Activated CD8-positive, alpha-beta memory T cell treated with anti-CD3 and anti-CD28 coated beads, Interleukin-2, amount 10 ng/mL, durations not matched to agents 7 days and 5 days (primary cell): ENCODE measurements at regions not wholly inside any gene's neighbourhood (a gene's known extent, or its start where the extent isn't known, plus 50 kb on each side); places are given as distances from the start of the nearest gene placed in this dataset.

Experiments used
- ATAC-seq: fragments of 150-1000 bp; cut with Tn5 transposase; one replicate; pipeline ENCODE4 v1.10.0; 2021; ENCODE audit warnings: moderate library complexity
- CTCF ChIA-PET: fragments of 350-600 bp; sonication (Branson Sonifier 250); formaldehyde crosslinking; loops from one replicate; lab custom pipeline; 2021; ENCODE audit warnings: antibody characterized with exemption; lab: Charles Lee
- DNase-seq: peaks from one replicate; pipeline ENCODE4 v3.0.0-alpha.2; 2020
- H3K27ac Mint-ChIP-seq: one replicate; pipeline ENCODE4 v1.8.0; 2021; ENCODE audit warnings: mild to moderate bottlenecking, mixed read lengths
- H3K27me3 Mint-ChIP-seq: one replicate; pipeline ENCODE4 v1.8.0; 2021; ENCODE audit warnings: mixed read lengths
- H3K36me3 Mint-ChIP-seq: one replicate; pipeline ENCODE4 v1.8.0; 2021; ENCODE audit warnings: mild to moderate bottlenecking, mixed read lengths
- H3K4me1 Mint-ChIP-seq: one replicate; pipeline ENCODE4 v1.8.0; 2021; ENCODE audit warnings: mixed read lengths
- H3K4me3 Mint-ChIP-seq: one replicate; pipeline ENCODE4 v1.8.0; 2021; ENCODE audit warnings: mild to moderate bottlenecking, moderate library complexity, mixed read lengths
- H3K9me3 Mint-ChIP-seq: one replicate; pipeline ENCODE4 v1.8.0; 2022; ENCODE audit warnings: low read depth, mixed read lengths

- DNase-seq (no peak), ATAC-seq (peak; percentile 35)
- Mint-ChIP-seq H3K4me3 (peak overlapping the region; percentile 53), H3K4me1 (peaks cover 35% of the 10 kb centered on the region), H3K36me3 (no peaks in the 10 kb centered on the region), H3K9me3 (no peaks in the 10 kb centered on the region), H3K27ac (peak overlapping the region; percentile 70), H3K27me3 (peaks cover 19% of the 10 kb centered on the region)
- CTCF ChIA-PET, result interaction anchor here (1.0 to 1.3 kb wide), 2 partner anchors 96 to 131 kb away, joined by 4 read pairs; no protein-coding TSS in a partner anchor
Measured at GRCh38 chr9:129270903-129271431, 92.9 kb upstream of the IER5L start.

GRCh38 chr9:129270205-129270604 lies 92.1 kb upstream of the IER5L start:
- H3K4me1 Mint-ChIP-seq, result peaks cover 35% of the 10 kb centered on the region
- H3K9me3 Mint-ChIP-seq, result no peaks in the 10 kb centered on the region
- peaks cover 12% of the 10 kb centered on the region for H3K27me3 Mint-ChIP-seq
- peak; percentile 89 for DNase-seq
- no peaks in the 10 kb centered on the region for H3K36me3 Mint-ChIP-seq
- peak overlapping the region; percentile 70 for H3K27ac Mint-ChIP-seq
- ATAC-seq, result peak; percentile 94
- CTCF ChIA-PET, result interaction anchor here (1.3 kb wide), 1 partner anchor 95 kb away, joined by 4 read pairs; no protein-coding TSS in a partner anchor
- H3K4me3 Mint-ChIP-seq, result peak overlapping the region; percentile 53

- no peaks in the 10 kb centered on the region for H3K9me3 Mint-ChIP-seq
- H3K4me1 Mint-ChIP-seq, result peaks cover 28% of the 10 kb centered on the region
- DNase-seq, result no peak
- peaks cover 11% of the 10 kb centered on the region for H3K27me3 Mint-ChIP-seq
- no peak overlapping the region for H3K27ac Mint-ChIP-seq
- CTCF ChIA-PET, result interaction anchor here (2.1 kb wide), 1 partner anchor 8 kb away, joined by 6 read pairs; no protein-coding TSS in a partner anchor
- no peak overlapping the region for H3K4me3 Mint-ChIP-seq
- H3K36me3 Mint-ChIP-seq, result no peaks in the 10 kb centered on the region
- ATAC-seq, result no peak
Measured at GRCh38 chr9:129267141-129267540, 89.1 kb upstream of the IER5L start.

GRCh38 chr9:129266536-129266935 lies 88.5 kb upstream of the IER5L start:
- H3K4me3 Mint-ChIP-seq, result no peak overlapping the region
- no peak for ATAC-seq
- H3K27ac Mint-ChIP-seq, result no peak overlapping the region
- DNase-seq, result no peak
- no peaks in the 10 kb centered on the region for H3K36me3 Mint-ChIP-seq
- peaks cover 25% of the 10 kb centered on the region for H3K4me1 Mint-ChIP-seq
- no peaks in the 10 kb centered on the region for H3K9me3 Mint-ChIP-seq
- CTCF ChIA-PET, result no interaction called here
- H3K27me3 Mint-ChIP-seq, result peaks cover 17% of the 10 kb centered on the region

- Mint-ChIP-seq H3K27ac (no peak overlapping the region), H3K36me3 (no peaks in the 10 kb centered on the region), H3K4me3 (no peak overlapping the region), H3K9me3 (no peaks in the 10 kb centered on the region), H3K4me1 (peaks cover 17% of the 10 kb centered on the region), H3K27me3 (peaks cover 33% of the 10 kb centered on the region)
- CTCF ChIA-PET, result no interaction called here
- ATAC-seq (no peak), DNase-seq (no peak)
Measured at GRCh38 chr9:129264388-129264787, 86.3 kb upstream of the IER5L start.

- Mint-ChIP-seq H3K27ac (no peak overlapping the region), H3K27me3 (peaks cover 39% of the 10 kb centered on the region), H3K4me3 (no peak overlapping the region), H3K36me3 (no peaks in the 10 kb centered on the region), H3K9me3 (no peaks in the 10 kb centered on the region), H3K4me1 (peaks cover 19% of the 10 kb centered on the region)
- DNase-seq (no peak), ATAC-seq (no peak)
- CTCF ChIA-PET, result no interaction called here
Measured at GRCh38 chr9:129263836-129264235, 85.8 kb upstream of the IER5L start.

- H3K36me3 Mint-ChIP-seq, result no peaks in the 10 kb centered on the region
- no peaks in the 10 kb centered on the region for H3K9me3 Mint-ChIP-seq
- DNase-seq (no peak), ATAC-seq (no peak)
- peaks cover 49% of the 10 kb centered on the region for H3K27me3 Mint-ChIP-seq
- H3K27ac Mint-ChIP-seq, result no peak overlapping the region
- no peak overlapping the region for H3K4me3 Mint-ChIP-seq
- CTCF ChIA-PET, result no interaction called here
- H3K4me1 Mint-ChIP-seq, result peaks cover 26% of the 10 kb centered on the region
Measured at GRCh38 chr9:129262261-129262660, 84.2 kb upstream of the IER5L start.

GRCh38 chr9:129259375-129259774 lies 81.3 kb upstream of the IER5L start:
- peak overlapping the region; percentile 52 for H3K4me3 Mint-ChIP-seq
- no peaks in the 10 kb centered on the region for H3K36me3 Mint-ChIP-seq
- ATAC-seq, result no peak
- H3K27me3 Mint-ChIP-seq, result peaks cover 68% of the 10 kb centered on the region
- no peaks in the 10 kb centered on the region for H3K9me3 Mint-ChIP-seq
- DNase-seq, result no peak
- peaks cover 26% of the 10 kb centered on the region for H3K4me1 Mint-ChIP-seq
- no peak overlapping the region for H3K27ac Mint-ChIP-seq
- CTCF ChIA-PET, result interaction anchor here (1.1 to 2.0 kb wide), 2 partner anchors 9 to 84 kb away, joined by 3 to 6 read pairs; no protein-coding TSS in a partner anchor

GRCh38 chr9:129258823-129259301 lies 80.8 kb upstream of the IER5L start:
- peaks cover 70% of the 10 kb centered on the region for H3K27me3 Mint-ChIP-seq
- peaks cover 26% of the 10 kb centered on the region for H3K4me1 Mint-ChIP-seq
- no peak overlapping the region for H3K27ac Mint-ChIP-seq
- H3K36me3 Mint-ChIP-seq, result no peaks in the 10 kb centered on the region
- DNase-seq (no peak), ATAC-seq (peak; percentile 21)
- H3K4me3 Mint-ChIP-seq, result peak overlapping the region; percentile 52
- H3K9me3 Mint-ChIP-seq, result no peaks in the 10 kb centered on the region
- CTCF ChIA-PET, result interaction anchor here (1.1 to 2.0 kb wide), 2 partner anchors 9 to 84 kb away, joined by 3 to 6 read pairs; no protein-coding TSS in a partner anchor

- DNase-seq (peak; percentile 93), ATAC-seq (peak; percentile 96)
- H3K4me3 Mint-ChIP-seq, result peak overlapping the region; percentile 52
- no peaks in the 10 kb centered on the region for H3K36me3 Mint-ChIP-seq
- peaks cover 66% of the 10 kb centered on the region for H3K27me3 Mint-ChIP-seq
- H3K27ac Mint-ChIP-seq, result no peak overlapping the region
- H3K4me1 Mint-ChIP-seq, result peaks cover 26% of the 10 kb centered on the region
- CTCF ChIA-PET, result interaction anchor here (1.1 to 2.0 kb wide), 2 partner anchors 10 to 83 kb away, joined by 3 to 6 read pairs; no protein-coding TSS in a partner anchor
- H3K9me3 Mint-ChIP-seq, result no peaks in the 10 kb centered on the region
Measured at GRCh38 chr9:129258124-129258822, 80.2 kb upstream of the IER5L start.

- peaks cover 26% of the 10 kb centered on the region for H3K4me1 Mint-ChIP-seq
- H3K4me3 Mint-ChIP-seq, result no peak overlapping the region
- peaks cover 60% of the 10 kb centered on the region for H3K27me3 Mint-ChIP-seq
- H3K36me3 Mint-ChIP-seq, result no peaks in the 10 kb centered on the region
- no peaks in the 10 kb centered on the region for H3K9me3 Mint-ChIP-seq
- CTCF ChIA-PET, result no interaction called here
- no peak overlapping the region for H3K27ac Mint-ChIP-seq
- no peak for ATAC-seq
- no peak for DNase-seq
Measured at GRCh38 chr9:129256959-129257713, 79.1 kb upstream of the IER5L start.

- peaks cover 4% of the 10 kb centered on the region for H3K9me3 Mint-ChIP-seq
- peaks cover 59% of the 10 kb centered on the region for H3K27me3 Mint-ChIP-seq
- no peak for ATAC-seq
- no peak overlapping the region for H3K27ac Mint-ChIP-seq
- H3K4me1 Mint-ChIP-seq, result peaks cover 20% of the 10 kb centered on the region
- CTCF ChIA-PET, result no interaction called here
- H3K4me3 Mint-ChIP-seq, result no peak overlapping the region
- no peaks in the 10 kb centered on the region for H3K36me3 Mint-ChIP-seq
- no peak for DNase-seq
Measured at GRCh38 chr9:129254566-129255287, 76.7 kb upstream of the IER5L start.
